ENCODE measurements at regions not wholly inside any gene's neighbourhood (a gene's known extent, or its start where the extent isn't known, plus 50 kb on each side); places are given as distances from the start of the nearest gene placed in this dataset.

DNA sequence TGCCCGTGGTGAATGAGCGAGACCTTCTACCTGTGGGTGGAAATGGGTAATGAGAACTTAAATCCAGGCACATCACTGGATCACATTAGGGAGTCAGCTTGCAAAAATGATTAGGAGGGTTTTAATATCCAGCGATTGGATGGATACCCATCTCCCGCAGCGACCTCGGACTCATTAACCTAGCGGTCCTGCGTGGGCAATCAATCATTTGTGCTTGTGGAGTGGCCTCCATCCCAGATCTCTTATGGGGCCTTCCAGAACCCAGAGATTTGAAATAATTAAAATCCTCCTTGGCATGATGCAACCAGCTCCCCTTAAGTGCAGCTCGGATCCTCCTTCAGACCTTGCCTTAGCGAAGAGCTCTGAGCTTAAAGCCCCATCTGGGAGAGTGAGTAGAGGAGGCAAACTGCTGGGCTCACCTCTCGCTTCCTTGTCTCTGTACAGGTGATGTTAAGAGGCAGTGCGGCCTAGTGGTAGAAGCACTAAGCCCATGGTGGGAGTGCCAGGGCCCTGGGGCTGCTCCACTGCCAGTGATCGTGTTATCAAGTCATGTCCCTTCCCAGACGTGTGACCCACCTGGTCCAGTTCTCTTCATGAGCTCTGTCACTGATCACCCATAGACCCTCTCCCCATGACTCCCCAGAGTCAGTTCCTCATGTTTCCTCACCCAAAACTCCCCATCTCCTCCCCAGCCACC is 285.2 kb upstream of the TLE3 start:
- no peak for TF ChIP-seq CTCF (IDR thresholded peaks at IDR 0.05)
- no peak for TF ChIP-seq POLR2AphosphoS5 (IDR thresholded peaks at IDR 0.05)
- no peak for TF ChIP-seq POLR2A (IDR thresholded peaks at IDR 0.05)

Measured in prostate gland (tissue), 2 donors.